ENCODE measurements at regions not wholly inside any gene's neighbourhood (a gene's known extent, or its start where the extent isn't known, plus 50 kb on each side); places are given as distances from the start of the nearest gene placed in this dataset.
A peak's percentile ranks its signal among the peaks of the same experiment; 100 is the strongest.

DNA sequence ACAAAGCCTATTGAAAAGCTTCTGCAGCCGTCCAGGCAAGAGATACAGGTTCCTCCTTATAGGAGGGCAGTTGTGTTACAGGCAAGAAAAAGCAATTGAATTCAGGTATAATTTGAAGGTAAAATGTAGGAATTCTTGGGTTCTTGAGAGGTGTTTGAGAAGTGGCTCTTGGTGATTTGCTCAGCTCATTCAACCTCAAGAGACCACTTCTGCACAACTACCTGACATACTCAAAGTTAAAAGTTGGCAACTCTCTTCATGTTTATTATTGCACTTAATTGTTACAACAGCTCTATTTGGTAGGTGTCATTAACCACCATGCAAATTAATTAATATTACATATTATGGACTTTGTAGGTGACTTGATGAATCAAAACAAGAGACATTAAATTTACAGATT lies 753.2 kb downstream of the ADCYAP1 start (continued):
- TF ChIP-seq BACH2 (CRISPR knock-in tag; IDR thresholded peaks at IDR 0.05; ENCODE audit: borderline replicate concordance), result no peak
- no peak for TF ChIP-seq ZFP30 (CRISPR knock-in tag; IDR thresholded peaks at IDR 0.05)
- no peak for TF ChIP-seq ESRRG (CRISPR knock-in tag; IDR thresholded peaks at IDR 0.05)
- TF ChIP-seq, protein P1, sequence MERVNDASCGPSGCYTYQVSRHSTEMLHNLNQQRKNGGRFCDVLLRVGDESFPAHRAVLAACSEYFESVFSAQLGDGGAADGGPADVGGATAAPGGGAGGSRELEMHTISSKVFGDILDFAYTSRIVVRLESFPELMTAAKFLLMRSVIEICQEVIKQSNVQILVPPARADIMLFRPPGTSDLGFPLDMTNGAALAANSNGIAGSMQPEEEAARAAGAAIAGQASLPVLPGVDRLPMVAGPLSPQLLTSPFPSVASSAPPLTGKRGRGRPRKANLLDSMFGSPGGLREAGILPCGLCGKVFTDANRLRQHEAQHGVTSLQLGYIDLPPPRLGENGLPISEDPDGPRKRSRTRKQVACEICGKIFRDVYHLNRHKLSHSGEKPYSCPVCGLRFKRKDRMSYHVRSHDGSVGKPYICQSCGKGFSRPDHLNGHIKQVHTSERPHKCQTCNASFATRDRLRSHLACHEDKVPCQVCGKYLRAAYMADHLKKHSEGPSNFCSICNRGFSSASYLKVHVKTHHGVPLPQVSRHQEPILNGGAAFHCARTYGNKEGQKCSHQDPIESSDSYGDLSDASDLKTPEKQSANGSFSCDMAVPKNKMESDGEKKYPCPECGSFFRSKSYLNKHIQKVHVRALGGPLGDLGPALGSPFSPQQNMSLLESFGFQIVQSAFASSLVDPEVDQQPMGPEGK (CRISPR knock-in tag; IDR thresholded peaks at IDR 0.05; ENCODE audit: borderline replicate concordance), result no peak

DNA sequence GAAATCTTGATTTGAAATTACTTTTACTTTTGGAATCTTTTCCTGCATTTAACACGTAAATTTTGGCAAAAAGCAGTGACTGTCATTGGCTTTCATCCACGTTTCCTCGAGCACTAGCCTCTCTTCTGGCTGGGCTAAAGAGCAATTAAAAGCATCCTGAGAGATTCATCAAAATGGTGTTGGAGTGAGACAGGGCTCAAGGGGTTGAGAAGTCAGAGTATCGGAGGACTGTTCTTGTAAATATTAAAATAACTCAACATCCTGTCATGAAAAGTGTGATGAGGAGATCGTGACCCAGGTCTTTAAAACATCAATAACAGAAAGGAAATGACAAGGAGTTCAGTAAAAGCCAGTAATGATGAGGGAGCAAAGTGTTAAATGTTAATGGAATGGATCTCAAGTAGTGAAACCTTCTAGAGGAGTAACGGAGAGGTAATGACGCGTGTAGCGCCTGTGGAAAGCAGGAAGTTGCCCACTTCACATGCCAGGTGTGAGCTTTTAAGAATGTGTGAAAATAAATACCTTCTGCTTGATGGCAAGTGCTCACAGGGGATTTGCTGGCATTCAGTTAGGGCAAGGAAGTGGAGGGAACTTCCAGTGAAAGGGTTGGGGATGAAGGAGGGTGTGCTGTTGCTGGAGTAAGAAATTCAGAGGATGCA lies 754.4 kb downstream of the ADCYAP1 start:
- ATAC-seq, result no peak
- TF ChIP-seq BACH2 (CRISPR knock-in tag; IDR thresholded peaks at IDR 0.05; ENCODE audit: borderline replicate concordance) (no peak), TOX (CRISPR knock-in tag; IDR thresholded peaks at IDR 0.05; ENCODE audit: borderline replicate concordance) (no peak), CSDC2 (CRISPR knock-in tag; IDR thresholded peaks at IDR 0.05) (no peak), OSR1 (CRISPR knock-in tag; IDR thresholded peaks at IDR 0.05) (no peak), ZNF565 (CRISPR knock-in tag; conservative IDR thresholded peaks at IDR 0.05; ENCODE audit: low read depth) (no peak), ISL1 (CRISPR knock-in tag; IDR thresholded peaks at IDR 0.05) (no peak), PPARA (CRISPR knock-in tag; IDR thresholded peaks at IDR 0.05; ENCODE audit: borderline replicate concordance) (no peak), ZFP3 (CRISPR knock-in tag; IDR thresholded peaks at IDR 0.05) (no peak), ESRRG (CRISPR knock-in tag; IDR thresholded peaks at IDR 0.05) (no peak), ZNF70 (CRISPR knock-in tag; IDR thresholded peaks at IDR 0.05) (no peak), TCF4 (CRISPR knock-in tag; IDR thresholded peaks at IDR 0.05; ENCODE audit: borderline replicate concordance) (no peak), GLIS3 (CRISPR knock-in tag; IDR thresholded peaks at IDR 0.05) (no peak), ZFP30 (CRISPR knock-in tag; IDR thresholded peaks at IDR 0.05) (no peak), ZNF8 (CRISPR knock-in tag; IDR thresholded peaks at IDR 0.05) (no peak)
- TF ChIP-seq, protein P1 (CRISPR knock-in tag; IDR thresholded peaks at IDR 0.05; ENCODE audit: borderline replicate concordance), result no peak
- TF ChIP-seq, protein P2, sequence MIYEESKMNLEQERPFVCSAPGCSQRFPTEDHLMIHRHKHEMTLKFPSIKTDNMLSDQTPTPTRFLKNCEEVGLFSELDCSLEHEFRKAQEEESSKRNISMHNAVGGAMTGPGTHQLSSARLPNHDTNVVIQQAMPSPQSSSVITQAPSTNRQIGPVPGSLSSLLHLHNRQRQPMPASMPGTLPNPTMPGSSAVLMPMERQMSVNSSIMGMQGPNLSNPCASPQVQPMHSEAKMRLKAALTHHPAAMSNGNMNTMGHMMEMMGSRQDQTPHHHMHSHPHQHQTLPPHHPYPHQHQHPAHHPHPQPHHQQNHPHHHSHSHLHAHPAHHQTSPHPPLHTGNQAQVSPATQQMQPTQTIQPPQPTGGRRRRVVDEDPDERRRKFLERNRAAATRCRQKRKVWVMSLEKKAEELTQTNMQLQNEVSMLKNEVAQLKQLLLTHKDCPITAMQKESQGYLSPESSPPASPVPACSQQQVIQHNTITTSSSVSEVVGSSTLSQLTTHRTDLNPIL (CRISPR knock-in tag; IDR thresholded peaks at IDR 0.05; ENCODE audit: low read depth), result no peak
- TF ChIP-seq, protein P3, sequence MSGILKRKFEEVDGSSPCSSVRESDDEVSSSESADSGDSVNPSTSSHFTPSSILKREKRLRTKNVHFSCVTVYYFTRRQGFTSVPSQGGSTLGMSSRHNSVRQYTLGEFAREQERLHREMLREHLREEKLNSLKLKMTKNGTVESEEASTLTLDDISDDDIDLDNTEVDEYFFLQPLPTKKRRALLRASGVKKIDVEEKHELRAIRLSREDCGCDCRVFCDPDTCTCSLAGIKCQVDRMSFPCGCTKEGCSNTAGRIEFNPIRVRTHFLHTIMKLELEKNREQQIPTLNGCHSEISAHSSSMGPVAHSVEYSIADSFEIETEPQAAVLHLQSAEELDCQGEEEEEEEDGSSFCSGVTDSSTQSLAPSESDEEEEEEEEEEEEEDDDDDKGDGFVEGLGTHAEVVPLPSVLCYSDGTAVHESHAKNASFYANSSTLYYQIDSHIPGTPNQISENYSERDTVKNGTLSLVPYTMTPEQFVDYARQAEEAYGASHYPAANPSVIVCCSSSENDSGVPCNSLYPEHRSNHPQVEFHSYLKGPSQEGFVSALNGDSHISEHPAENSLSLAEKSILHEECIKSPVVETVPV (CRISPR knock-in tag; IDR thresholded peaks at IDR 0.05), result no peak
- TF ChIP-seq, protein P4, sequence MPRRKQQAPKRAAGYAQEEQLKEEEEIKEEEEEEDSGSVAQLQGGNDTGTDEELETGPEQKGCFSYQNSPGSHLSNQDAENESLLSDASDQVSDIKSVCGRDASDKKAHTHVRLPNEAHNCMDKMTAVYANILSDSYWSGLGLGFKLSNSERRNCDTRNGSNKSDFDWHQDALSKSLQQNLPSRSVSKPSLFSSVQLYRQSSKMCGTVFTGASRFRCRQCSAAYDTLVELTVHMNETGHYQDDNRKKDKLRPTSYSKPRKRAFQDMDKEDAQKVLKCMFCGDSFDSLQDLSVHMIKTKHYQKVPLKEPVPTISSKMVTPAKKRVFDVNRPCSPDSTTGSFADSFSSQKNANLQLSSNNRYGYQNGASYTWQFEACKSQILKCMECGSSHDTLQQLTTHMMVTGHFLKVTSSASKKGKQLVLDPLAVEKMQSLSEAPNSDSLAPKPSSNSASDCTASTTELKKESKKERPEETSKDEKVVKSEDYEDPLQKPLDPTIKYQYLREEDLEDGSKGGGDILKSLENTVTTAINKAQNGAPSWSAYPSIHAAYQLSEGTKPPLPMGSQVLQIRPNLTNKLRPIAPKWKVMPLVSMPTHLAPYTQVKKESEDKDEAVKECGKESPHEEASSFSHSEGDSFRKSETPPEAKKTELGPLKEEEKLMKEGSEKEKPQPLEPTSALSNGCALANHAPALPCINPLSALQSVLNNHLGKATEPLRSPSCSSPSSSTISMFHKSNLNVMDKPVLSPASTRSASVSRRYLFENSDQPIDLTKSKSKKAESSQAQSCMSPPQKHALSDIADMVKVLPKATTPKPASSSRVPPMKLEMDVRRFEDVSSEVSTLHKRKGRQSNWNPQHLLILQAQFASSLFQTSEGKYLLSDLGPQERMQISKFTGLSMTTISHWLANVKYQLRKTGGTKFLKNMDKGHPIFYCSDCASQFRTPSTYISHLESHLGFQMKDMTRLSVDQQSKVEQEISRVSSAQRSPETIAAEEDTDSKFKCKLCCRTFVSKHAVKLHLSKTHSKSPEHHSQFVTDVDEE (CRISPR knock-in tag; IDR thresholded peaks at IDR 0.05), result no peak

DNA sequence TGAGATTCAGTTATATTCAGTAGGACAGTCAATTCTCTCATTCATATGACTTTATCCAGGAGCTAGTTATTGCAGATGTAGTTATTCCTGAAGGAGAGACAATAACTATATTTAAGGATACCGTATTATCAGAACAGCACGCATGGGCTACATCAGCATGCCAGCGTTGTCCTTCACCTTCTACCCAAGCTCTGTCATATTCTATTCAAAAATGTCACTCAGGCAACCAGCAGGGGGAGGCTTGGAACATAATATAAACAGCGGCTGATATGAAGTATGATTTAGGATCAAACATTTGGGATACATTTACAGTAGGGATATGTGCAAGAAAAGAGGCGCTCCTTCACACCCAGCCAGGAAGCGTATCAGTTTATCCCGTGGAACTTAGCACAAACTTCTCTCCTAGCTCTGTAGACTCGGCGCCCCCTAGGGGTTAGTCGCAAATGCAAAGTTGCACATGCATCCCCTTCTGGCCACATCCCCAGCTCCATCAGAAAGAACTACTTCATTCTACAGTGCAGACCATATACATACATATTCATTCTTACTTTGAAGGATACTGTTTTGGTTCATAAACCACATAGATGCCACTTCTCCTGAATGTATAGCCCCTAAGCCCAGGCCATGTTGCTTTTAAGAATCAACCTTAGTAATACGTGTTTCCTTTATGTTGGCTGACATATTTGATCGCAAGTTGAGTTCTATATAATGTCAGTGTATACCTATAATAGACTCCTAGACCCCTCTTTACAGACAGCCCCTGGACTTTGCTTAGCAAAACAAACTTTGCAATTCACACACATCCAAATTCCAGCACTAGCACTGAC lies 759.4 kb downstream of the ADCYAP1 start:
- peak; percentile 68 for ATAC-seq
- TF ChIP-seq, protein P3 (CRISPR knock-in tag; IDR thresholded peaks at IDR 0.05), result no peak
- TF ChIP-seq, protein P1 (CRISPR knock-in tag; IDR thresholded peaks at IDR 0.05; ENCODE audit: borderline replicate concordance), result no peak
- no peak for TF ChIP-seq GLIS3 (CRISPR knock-in tag; IDR thresholded peaks at IDR 0.05)
- TF ChIP-seq, protein P5, sequence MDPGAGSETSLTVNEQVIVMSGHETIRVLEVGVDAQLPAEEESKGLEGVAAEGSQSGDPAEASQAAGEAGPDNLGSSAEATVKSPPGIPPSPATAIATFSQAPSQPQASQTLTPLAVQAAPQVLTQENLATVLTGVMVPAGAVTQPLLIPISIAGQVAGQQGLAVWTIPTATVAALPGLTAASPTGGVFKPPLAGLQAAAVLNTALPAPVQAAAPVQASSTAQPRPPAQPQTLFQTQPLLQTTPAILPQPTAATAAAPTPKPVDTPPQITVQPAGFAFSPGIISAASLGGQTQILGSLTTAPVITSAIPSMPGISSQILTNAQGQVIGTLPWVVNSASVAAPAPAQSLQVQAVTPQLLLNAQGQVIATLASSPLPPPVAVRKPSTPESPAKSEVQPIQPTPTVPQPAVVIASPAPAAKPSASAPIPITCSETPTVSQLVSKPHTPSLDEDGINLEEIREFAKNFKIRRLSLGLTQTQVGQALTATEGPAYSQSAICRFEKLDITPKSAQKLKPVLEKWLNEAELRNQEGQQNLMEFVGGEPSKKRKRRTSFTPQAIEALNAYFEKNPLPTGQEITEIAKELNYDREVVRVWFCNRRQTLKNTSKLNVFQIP (CRISPR knock-in tag; IDR thresholded peaks at IDR 0.05; ENCODE audit: borderline replicate concordance, low read depth), result no peak
- TF ChIP-seq BACH2 (CRISPR knock-in tag; IDR thresholded peaks at IDR 0.05; ENCODE audit: borderline replicate concordance), result no peak
- no peak for TF ChIP-seq RARB (CRISPR knock-in tag; IDR thresholded peaks at IDR 0.05)
- no peak for TF ChIP-seq ZFP3 (CRISPR knock-in tag; IDR thresholded peaks at IDR 0.05)
- no peak for TF ChIP-seq ARNTL (CRISPR knock-in tag; IDR thresholded peaks at IDR 0.05; ENCODE audit: borderline replicate concordance, low read depth)

Data from SK-N-SH treated with all-trans-retinoic acid at 6 μM for 48 hours (cell line).